GM13976 (cell line): ENCODE measurements at regions not wholly inside any gene's neighbourhood (a gene's known extent, or its start where the extent isn't known, plus 50 kb on each side); places are given as distances from the start of the nearest gene placed in this dataset.

Experiments
- DNase-seq: peaks from one replicate; pipeline ENCODE4 v3.0.0; 2012; ENCODE audit warnings: low spot score
- CTCF ChIP-seq: IDR thresholded peaks from 2 replicates; pipeline ENCODE4 v1.5.1; 2012; ENCODE audit warnings: borderline replicate concordance, mild to moderate bottlenecking; ENCODE audit not compliant: insufficient read depth; ENCODE audit errors: extremely low read depth, missing control alignments, control extremely low read depth
- in situ Hi-C: fragments of 300-500 bp; cut with MboI; formaldehyde crosslinking; loops from one replicate; pipeline ENCODE4 v1.12.0; 2022; ENCODE audit warnings: low sequenced_read_pairs, mixed read lengths, inconsistent platforms; ENCODE audit not compliant: unreplicated experiment

DNA sequence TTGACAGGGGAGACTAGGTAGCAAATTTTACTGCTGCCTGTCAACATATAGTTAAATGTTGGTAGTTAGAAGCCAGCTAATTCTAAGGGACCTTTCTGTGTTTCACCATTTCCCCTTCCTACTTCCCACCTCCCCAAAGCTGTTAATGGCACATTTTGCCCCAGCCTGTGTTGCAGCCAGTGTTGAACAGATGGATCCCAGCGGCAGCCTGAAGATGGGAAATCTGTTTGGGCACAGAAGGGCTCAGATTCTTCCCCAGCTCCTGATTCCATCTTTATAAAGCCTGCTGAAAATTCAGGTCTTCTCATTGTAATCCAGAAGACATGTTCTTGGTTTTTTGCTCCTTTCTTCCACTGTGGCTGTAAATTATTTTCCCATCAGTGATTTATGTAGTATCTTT is 89.0 kb downstream of the SPRY1 start:
- in situ Hi-C loops: no loop called here
- no peak for TF ChIP-seq CTCF
- DNase-seq: no peak

- peak; percentile 27 for DNase-seq
These were observed 92.3 kb downstream of the SPRY1 start for GRCh38 chr4:123488916-123489315.

DNA sequence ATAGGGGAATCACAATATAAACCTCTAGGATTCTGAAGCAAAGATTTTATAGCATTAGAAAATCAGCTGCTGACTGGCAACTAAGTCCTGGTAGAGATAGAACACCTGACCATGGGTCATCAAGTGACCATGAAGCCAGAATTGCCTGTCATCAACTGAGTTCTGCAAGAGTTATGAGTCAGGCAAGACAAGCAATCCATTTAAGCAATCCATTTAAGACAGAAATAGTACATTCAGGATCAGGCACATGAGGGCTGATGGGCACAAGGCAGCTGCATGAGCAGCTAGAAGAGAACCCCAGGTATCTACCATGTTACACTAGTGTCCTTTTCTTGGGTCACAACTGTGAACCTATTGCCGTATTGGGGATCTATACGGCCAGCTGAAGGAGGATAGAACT is 98.9 kb downstream of the SPRY1 start:
- TF ChIP-seq CTCF: no peak
- DNase-seq: no peak
- in situ Hi-C loops: no loop called here

More at GRCh38 chr4:123488916-123489315, 92.3 kb downstream of the SPRY1 start:
- no peak for TF ChIP-seq CTCF
- in situ Hi-C loops: no loop called here

GRCh38 chr4:123496421-123496820 is 99.8 kb downstream of the SPRY1 start:
- TF ChIP-seq CTCF: no peak
- DNase-seq: no peak
- in situ Hi-C loops: no loop called here

GRCh38 chr4:123497340-123497739 is 100.7 kb downstream of the SPRY1 start:
- TF ChIP-seq CTCF: no peak
- DNase-seq: no peak
- in situ Hi-C loops: no loop called here

DNA sequence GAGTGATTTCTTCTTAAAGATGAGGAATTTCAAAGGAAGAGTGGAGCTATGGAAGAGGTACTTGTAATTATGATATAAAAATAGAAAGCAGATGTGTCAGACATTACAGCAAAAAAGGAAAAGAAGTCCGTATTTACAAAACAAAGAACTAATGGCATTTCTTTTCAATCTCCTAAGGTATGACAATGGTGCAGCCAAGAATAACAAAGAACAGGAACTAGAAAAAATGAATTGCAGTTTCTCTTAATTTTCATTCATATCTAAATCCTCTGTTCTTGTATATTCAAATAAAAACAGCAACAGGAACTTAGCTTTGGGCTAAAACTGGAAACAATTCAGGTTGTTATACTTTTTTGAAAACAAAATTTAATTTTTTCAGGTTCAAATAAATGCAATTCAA is 105.1 kb downstream of the SPRY1 start:
- no peak for DNase-seq
- TF ChIP-seq CTCF: no peak
- in situ Hi-C loops: no loop called here
